ENCODE measurements at regions not wholly inside any gene's neighbourhood (a gene's known extent, or its start where the extent isn't known, plus 50 kb on each side); places are given as distances from the start of the nearest gene placed in this dataset.

GRCh38 chr10:8617792-8618191 is 563.3 kb downstream of the GATA3 start:
- Mint-ChIP-seq H3K27ac (no peak overlapping the region), H3K4me3 (no peak overlapping the region), H3K9me3 (no peaks in the 10 kb centered on the region), H3K36me3 (ENCODE audit: low read depth) (no peaks in the 10 kb centered on the region), H3K27me3 (peaks cover 4% of the 10 kb centered on the region), H3K4me1 (ENCODE audit: low read depth) (peaks cover 25% of the 10 kb centered on the region)

GRCh38 chr10:8618834-8619233 is 564.3 kb downstream of the GATA3 start:
- no peak overlapping the region for H3K27ac Mint-ChIP-seq
- H3K4me3 Mint-ChIP-seq, result no peak overlapping the region
- H3K36me3 Mint-ChIP-seq (ENCODE audit: low read depth), result no peaks in the 10 kb centered on the region
- peaks cover 4% of the 10 kb centered on the region for H3K27me3 Mint-ChIP-seq
- H3K9me3 Mint-ChIP-seq, result no peaks in the 10 kb centered on the region
- H3K4me1 Mint-ChIP-seq (ENCODE audit: low read depth), result peaks cover 22% of the 10 kb centered on the region

GRCh38 chr10:8628351-8628750 is 573.9 kb downstream of the GATA3 start:
- Mint-ChIP-seq H3K27ac (no peak overlapping the region), H3K36me3 (ENCODE audit: low read depth) (no peaks in the 10 kb centered on the region), H3K4me3 (no peak overlapping the region), H3K4me1 (ENCODE audit: low read depth) (no peaks in the 10 kb centered on the region), H3K9me3 (peaks cover 4% of the 10 kb centered on the region), H3K27me3 (peaks cover 14% of the 10 kb centered on the region)

GRCh38 chr10:8633909-8634308 is 579.4 kb downstream of the GATA3 start:
- Mint-ChIP-seq H3K27me3 (peaks cover 7% of the 10 kb centered on the region), H3K4me1 (ENCODE audit: low read depth) (no peaks in the 10 kb centered on the region), H3K9me3 (peaks cover 4% of the 10 kb centered on the region), H3K36me3 (ENCODE audit: low read depth) (no peaks in the 10 kb centered on the region), H3K27ac (no peak overlapping the region), H3K4me3 (no peak overlapping the region)

GRCh38 chr10:8636371-8636770 is 581.9 kb downstream of the GATA3 start:
- Mint-ChIP-seq H3K36me3 (ENCODE audit: low read depth) (no peaks in the 10 kb centered on the region), H3K4me1 (ENCODE audit: low read depth) (no peaks in the 10 kb centered on the region), H3K4me3 (no peak overlapping the region), H3K27ac (no peak overlapping the region), H3K27me3 (peaks cover 4% of the 10 kb centered on the region), H3K9me3 (no peaks in the 10 kb centered on the region)

- Mint-ChIP-seq H3K36me3 (ENCODE audit: low read depth) (no peaks in the 10 kb centered on the region), H3K4me1 (ENCODE audit: low read depth) (no peaks in the 10 kb centered on the region), H3K4me3 (no peak overlapping the region), H3K27ac (no peak overlapping the region), H3K27me3 (peaks cover 4% of the 10 kb centered on the region), H3K9me3 (peaks cover 7% of the 10 kb centered on the region)
Measured at GRCh38 chr10:8637640-8638039, 583.2 kb downstream of the GATA3 start.

GRCh38 chr10:8638088-8638672 is 583.7 kb downstream of the GATA3 start:
- Mint-ChIP-seq H3K4me3 (no peak overlapping the region), H3K27me3 (peaks cover 7% of the 10 kb centered on the region), H3K9me3 (peaks cover 10% of the 10 kb centered on the region), H3K27ac (no peak overlapping the region), H3K36me3 (ENCODE audit: low read depth) (no peaks in the 10 kb centered on the region), H3K4me1 (ENCODE audit: low read depth) (no peaks in the 10 kb centered on the region)

GRCh38 chr10:8639486-8640185 is 585.1 kb downstream of the GATA3 start:
- Mint-ChIP-seq H3K27me3 (peaks cover 10% of the 10 kb centered on the region), H3K9me3 (peaks cover 11% of the 10 kb centered on the region), H3K4me3 (no peak overlapping the region), H3K27ac (no peak overlapping the region), H3K36me3 (ENCODE audit: low read depth) (no peaks in the 10 kb centered on the region), H3K4me1 (ENCODE audit: low read depth) (no peaks in the 10 kb centered on the region)

- Mint-ChIP-seq H3K9me3 (peaks cover 11% of the 10 kb centered on the region), H3K4me1 (ENCODE audit: low read depth) (no peaks in the 10 kb centered on the region), H3K36me3 (ENCODE audit: low read depth) (no peaks in the 10 kb centered on the region), H3K27me3 (peaks cover 7% of the 10 kb centered on the region), H3K27ac (no peak overlapping the region), H3K4me3 (no peak overlapping the region)
Measured at GRCh38 chr10:8640301-8640700, 585.8 kb downstream of the GATA3 start.

GRCh38 chr10:8640878-8641277 is 586.4 kb downstream of the GATA3 start:
- no peak overlapping the region for H3K4me3 Mint-ChIP-seq
- no peaks in the 10 kb centered on the region for H3K36me3 Mint-ChIP-seq (ENCODE audit: low read depth)
- H3K27me3 Mint-ChIP-seq, result peaks cover 7% of the 10 kb centered on the region
- no peak overlapping the region for H3K27ac Mint-ChIP-seq
- no peaks in the 10 kb centered on the region for H3K4me1 Mint-ChIP-seq (ENCODE audit: low read depth)
- peaks cover 11% of the 10 kb centered on the region for H3K9me3 Mint-ChIP-seq

GRCh38 chr10:8656261-8656660 is 601.8 kb downstream of the GATA3 start:
- no peak overlapping the region for H3K27ac Mint-ChIP-seq
- no peak overlapping the region for H3K4me3 Mint-ChIP-seq
- no peaks in the 10 kb centered on the region for H3K4me1 Mint-ChIP-seq (ENCODE audit: low read depth)
- peaks cover 7% of the 10 kb centered on the region for H3K27me3 Mint-ChIP-seq
- peaks cover 4% of the 10 kb centered on the region for H3K9me3 Mint-ChIP-seq
- no peaks in the 10 kb centered on the region for H3K36me3 Mint-ChIP-seq (ENCODE audit: low read depth)

GRCh38 chr10:8659982-8660381 is 605.5 kb downstream of the GATA3 start:
- no peak overlapping the region for H3K27ac Mint-ChIP-seq
- H3K9me3 Mint-ChIP-seq, result peaks cover 4% of the 10 kb centered on the region
- H3K27me3 Mint-ChIP-seq, result peaks cover 8% of the 10 kb centered on the region

GRCh38 chr10:8661886-8662285 is 607.4 kb downstream of the GATA3 start:
- no peaks in the 10 kb centered on the region for H3K9me3 Mint-ChIP-seq
- H3K36me3 Mint-ChIP-seq (ENCODE audit: low read depth), result no peaks in the 10 kb centered on the region
- no peaks in the 10 kb centered on the region for H3K4me1 Mint-ChIP-seq (ENCODE audit: low read depth)
- H3K27ac Mint-ChIP-seq, result no peak overlapping the region
- H3K4me3 Mint-ChIP-seq, result no peak overlapping the region
- H3K27me3 Mint-ChIP-seq, result peaks cover 10% of the 10 kb centered on the region

More at GRCh38 chr10:8659982-8660381, 605.5 kb downstream of the GATA3 start:
- Mint-ChIP-seq H3K4me1 (ENCODE audit: low read depth) (no peaks in the 10 kb centered on the region), H3K4me3 (no peak overlapping the region), H3K36me3 (ENCODE audit: low read depth) (no peaks in the 10 kb centered on the region)

GRCh38 chr10:8663131-8663530 is 608.6 kb downstream of the GATA3 start:
- Mint-ChIP-seq H3K36me3 (ENCODE audit: low read depth) (no peaks in the 10 kb centered on the region), H3K4me3 (no peak overlapping the region)

GRCh38 chr10:8665322-8665721 is 610.8 kb downstream of the GATA3 start:
- Mint-ChIP-seq H3K9me3 (peaks cover 3% of the 10 kb centered on the region), H3K4me1 (ENCODE audit: low read depth) (no peaks in the 10 kb centered on the region), H3K27ac (no peak overlapping the region)

More at GRCh38 chr10:8663131-8663530, 608.6 kb downstream of the GATA3 start:
- Mint-ChIP-seq H3K4me1 (ENCODE audit: low read depth) (no peaks in the 10 kb centered on the region), H3K9me3 (peaks cover 3% of the 10 kb centered on the region), H3K27ac (no peak overlapping the region), H3K27me3 (peaks cover 10% of the 10 kb centered on the region)

GRCh38 chr10:8670461-8670860 is 616.0 kb downstream of the GATA3 start:
- Mint-ChIP-seq H3K27ac (no peak overlapping the region), H3K36me3 (ENCODE audit: low read depth) (no peaks in the 10 kb centered on the region), H3K4me3 (no peak overlapping the region), H3K9me3 (peaks cover 3% of the 10 kb centered on the region), H3K4me1 (ENCODE audit: low read depth) (no peaks in the 10 kb centered on the region), H3K27me3 (peaks cover 4% of the 10 kb centered on the region)

More at GRCh38 chr10:8665322-8665721, 610.8 kb downstream of the GATA3 start:
- Mint-ChIP-seq H3K27me3 (peaks cover 10% of the 10 kb centered on the region), H3K4me3 (no peak overlapping the region), H3K36me3 (ENCODE audit: low read depth) (no peaks in the 10 kb centered on the region)

Data from stimulated activated naive CD8-positive, alpha-beta T cell treated with anti-CD3 and anti-CD28 coated beads, Interleukin-15, Interleukin-2, amounts not matched to agents 100 ng/mL and 50 ng/mL, for 24 hours (primary cell).